ENCODE measurements at regions not wholly inside any gene's neighbourhood (a gene's known extent, or its start where the extent isn't known, plus 50 kb on each side); places are given as distances from the start of the nearest gene placed in this dataset.

GRCh38 chr9:107943901-107944300 lies 454.3 kb upstream of the KLF4 start:
- no peaks in the 10 kb centered on the region for H3K36me3 ChIP-seq (replicated peaks; ENCODE audit: low read depth, low read length)
- TF ChIP-seq CTCF (IDR thresholded peaks at IDR 0.05; ENCODE audit: low read depth, low read length) (no peak), EZH2phosphoT487 (IDR thresholded peaks at IDR 0.05; ENCODE audit: low read depth) (no peak)
- H3K9me3 ChIP-seq (ENCODE audit: insufficient read depth, low read length): no peaks in the 10 kb centered on the region
- no peak overlapping the region for H3K4me3 ChIP-seq (ENCODE audit: low read length)
- H3K4me1 ChIP-seq (ENCODE audit: low read length): no peaks in the 10 kb centered on the region
- H3K9ac ChIP-seq (ENCODE audit: low read length): no peak overlapping the region
- H2AFZ ChIP-seq (ENCODE audit: low read depth, low read length): no peak overlapping the region
- no peaks in the 10 kb centered on the region for H3K79me2 ChIP-seq (ENCODE audit: low read length)
- H3K27me3 ChIP-seq (ENCODE audit: low read depth, low read length): peaks cover 6% of the 10 kb centered on the region
- no peak overlapping the region for H3K4me2 ChIP-seq (ENCODE audit: low read length)
- H3K27ac ChIP-seq (ENCODE audit: low read length): no peak overlapping the region
- no peaks in the 10 kb centered on the region for H4K20me1 ChIP-seq (ENCODE audit: insufficient read depth, low read length)

GRCh38 chr9:107942856-107943255 lies 453.3 kb upstream of the KLF4 start:
- Histone ChIP-seq H3K27ac (ENCODE audit: low read length) (no peak overlapping the region), H3K4me1 (ENCODE audit: low read length) (no peaks in the 10 kb centered on the region), H2AFZ (ENCODE audit: low read depth, low read length) (no peak overlapping the region), H3K9me3 (ENCODE audit: insufficient read depth, low read length) (no peaks in the 10 kb centered on the region), H3K4me2 (ENCODE audit: low read length) (no peak overlapping the region), H4K20me1 (ENCODE audit: insufficient read depth, low read length) (no peaks in the 10 kb centered on the region), H3K4me3 (ENCODE audit: low read length) (no peak overlapping the region), H3K9ac (ENCODE audit: low read length) (no peak overlapping the region), H3K79me2 (ENCODE audit: low read length) (no peaks in the 10 kb centered on the region), H3K36me3 (replicated peaks; ENCODE audit: low read depth, low read length) (no peaks in the 10 kb centered on the region), H3K27me3 (ENCODE audit: low read depth, low read length) (peaks cover 6% of the 10 kb centered on the region)
- TF ChIP-seq EZH2phosphoT487 (IDR thresholded peaks at IDR 0.05; ENCODE audit: low read depth) (no peak), CTCF (IDR thresholded peaks at IDR 0.05; ENCODE audit: low read depth, low read length) (no peak)

DNA sequence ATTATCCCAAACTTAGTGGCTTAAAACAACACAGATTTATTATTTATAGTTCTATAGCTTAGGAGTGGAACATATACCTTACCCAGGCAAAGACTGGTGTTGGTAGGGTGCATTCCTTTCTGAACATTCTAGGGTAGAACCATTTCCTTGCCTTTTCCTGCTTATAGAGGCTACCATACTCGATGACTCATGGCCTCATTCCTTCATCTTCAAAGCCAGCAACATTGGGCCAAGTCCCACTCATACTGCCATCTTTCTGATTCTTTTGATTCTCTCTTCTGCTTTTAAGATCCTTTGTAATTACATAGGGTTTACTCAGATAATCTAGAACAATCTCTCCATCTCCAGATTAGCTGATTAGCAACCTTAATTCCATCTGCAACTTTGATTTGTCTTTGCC lies 452.7 kb upstream of the KLF4 start:
- Histone ChIP-seq H3K36me3 (replicated peaks; ENCODE audit: low read depth, low read length) (no peaks in the 10 kb centered on the region), H3K27me3 (ENCODE audit: low read depth, low read length) (peaks cover 6% of the 10 kb centered on the region), H3K4me2 (ENCODE audit: low read length) (no peak overlapping the region), H4K20me1 (ENCODE audit: insufficient read depth, low read length) (no peaks in the 10 kb centered on the region), H3K4me1 (ENCODE audit: low read length) (no peaks in the 10 kb centered on the region), H3K9ac (ENCODE audit: low read length) (no peak overlapping the region), H3K79me2 (ENCODE audit: low read length) (no peaks in the 10 kb centered on the region), H3K9me3 (ENCODE audit: insufficient read depth, low read length) (no peaks in the 10 kb centered on the region), H2AFZ (ENCODE audit: low read depth, low read length) (no peak overlapping the region), H3K27ac (ENCODE audit: low read length) (no peak overlapping the region), H3K4me3 (ENCODE audit: low read length) (no peak overlapping the region)
- no peak for TF ChIP-seq CTCF (IDR thresholded peaks at IDR 0.05; ENCODE audit: low read depth, low read length)
- TF ChIP-seq EZH2phosphoT487 (IDR thresholded peaks at IDR 0.05; ENCODE audit: low read depth): no peak

DNA sequence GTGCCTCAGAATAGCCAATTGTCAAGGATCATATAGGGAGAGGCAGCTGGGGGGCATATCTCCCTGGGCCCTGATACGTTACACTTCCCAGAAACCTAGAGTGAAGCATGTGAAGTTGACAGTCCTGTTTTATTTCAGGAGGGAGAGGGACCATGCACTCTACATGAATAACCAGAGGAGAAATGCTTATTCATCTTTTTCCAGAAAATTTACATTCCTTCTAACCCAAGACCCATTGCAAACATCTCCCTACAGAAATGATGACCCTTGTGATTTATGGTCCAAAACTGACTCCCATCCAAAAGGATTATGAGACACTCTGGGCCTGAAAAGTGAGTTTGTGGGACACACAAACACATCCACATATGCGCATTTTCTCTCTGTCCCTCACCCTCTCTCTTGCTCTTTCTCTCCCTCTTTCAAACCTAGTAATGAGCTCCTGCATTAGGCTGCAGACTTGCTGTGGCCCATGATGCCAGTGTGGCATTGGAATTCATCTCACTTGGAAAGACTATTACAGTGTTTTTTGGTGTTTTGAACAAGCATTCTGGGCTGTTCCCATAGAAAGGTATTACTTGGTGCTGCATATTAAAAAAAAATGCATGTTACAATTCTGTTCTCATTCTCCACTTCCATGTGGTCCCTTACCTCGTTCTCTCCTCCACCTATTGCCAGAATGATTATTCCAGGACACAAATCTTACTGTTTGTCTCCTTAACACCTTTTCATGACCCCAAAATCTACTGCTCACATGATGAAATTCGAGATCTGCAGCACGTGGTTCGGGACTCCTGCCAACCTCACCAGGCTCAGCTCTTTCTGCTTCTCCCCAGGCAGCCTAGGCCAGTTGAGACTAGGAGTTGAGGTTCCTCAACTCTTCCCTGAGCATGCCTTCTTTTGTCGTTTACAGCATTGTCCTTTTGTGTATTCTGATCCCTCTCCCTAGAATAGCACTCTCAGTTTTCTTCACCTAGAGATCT lies 451.3 kb upstream of the KLF4 start:
- Histone ChIP-seq H3K9ac (ENCODE audit: low read length) (no peak overlapping the region), H3K9me3 (ENCODE audit: insufficient read depth, low read length) (no peaks in the 10 kb centered on the region), H4K20me1 (ENCODE audit: insufficient read depth, low read length) (no peaks in the 10 kb centered on the region), H3K36me3 (replicated peaks; ENCODE audit: low read depth, low read length) (no peaks in the 10 kb centered on the region), H3K27ac (ENCODE audit: low read length) (no peak overlapping the region), H3K4me3 (ENCODE audit: low read length) (no peak overlapping the region), H3K79me2 (ENCODE audit: low read length) (no peaks in the 10 kb centered on the region), H2AFZ (ENCODE audit: low read depth, low read length) (no peak overlapping the region), H3K4me2 (ENCODE audit: low read length) (no peak overlapping the region), H3K4me1 (ENCODE audit: low read length) (no peaks in the 10 kb centered on the region), H3K27me3 (ENCODE audit: low read depth, low read length) (peaks cover 6% of the 10 kb centered on the region)
- TF ChIP-seq CTCF (IDR thresholded peaks at IDR 0.05; ENCODE audit: low read depth, low read length): no peak
- no peak for TF ChIP-seq EZH2phosphoT487 (IDR thresholded peaks at IDR 0.05; ENCODE audit: low read depth)
